Uterus (tissue), 2 donors: ENCODE measurements at regions not wholly inside any gene's neighbourhood (a gene's known extent, or its start where the extent isn't known, plus 50 kb on each side); places are given as distances from the start of the nearest gene placed in this dataset.
"Not testable (repeated sequence)": the region's sequence is repeated elsewhere in the genome, so short reads cannot be mapped to it uniquely, and the experiment has no call there.

Experiments
- CTCF ChIP-seq, 4 experiments: fragments of 200-600 bp in 2 of 4; fragments of 450-650 bp in 2 of 4; sonication (generic) in 2 of 4; IDR thresholded peaks; one replicate each; pipeline ENCODE4 v1.5.1; 2016 to 2019; ENCODE audit warnings: antibody characterized with exemption in 4 of 4, mild to moderate bottlenecking in 2 of 4, moderate library complexity in 1 of 4
- POLR2A ChIP-seq, 2 donors: fragments of 450-650 bp; IDR thresholded peaks; one replicate each; pipeline ENCODE4 v1.6.1; 2016; ENCODE audit warnings: antibody characterized with exemption in 2 of 2, mild to moderate bottlenecking in 1 of 2, moderate library complexity in 1 of 2

- not testable (repeated sequence) for TF ChIP-seq CTCF, POLR2A (IDR thresholded peaks at IDR 0.05)
Measured at GRCh38 chr19:22519562-22519961, 97.4 kb upstream of the ZNF98 start.
